Endothelial cell of umbilical vein (primary cell): ENCODE measurements at regions not wholly inside any gene's neighbourhood (a gene's known extent, or its start where the extent isn't known, plus 50 kb on each side); places are given as distances from the start of the nearest gene placed in this dataset.

Experiments used
- BruUV-seq: library from RNA; stranded (reverse); fragments of 400-500 nt; replicated peaks from 2 replicates; lab custom pipeline; 2021; lab: Mats Ljungman, UMichigan
- CTCF ChIA-PET: fragments of 300-600, 350-600 bp; sonication (Branson Sonifier 250); formaldehyde crosslinking; loops from one replicate; lab custom pipeline; 2021; ENCODE audit warnings: antibody characterized with exemption, inconsistent platforms; lab: Charles Lee
- POLR2A ChIA-PET: fragments of 300-600, 350-600 bp; sonication (Branson Sonifier 250); formaldehyde crosslinking; loops from one replicate; lab custom pipeline; 2021; ENCODE audit warnings: antibody characterized with exemption, inconsistent platforms; lab: Charles Lee
- DNase-seq: peaks from one replicate; pipeline ENCODE4 v3.0.0-alpha.2; 2011; ENCODE audit warnings: low read depth, low spot score
- FAIRE-seq: peaks from 2 replicates; lab custom pipeline; 2011; peaks lifted over from hg19 to GRCh38; lab: Jason Lieb, UNC
- H2AFZ ChIP-seq: 2 replicates; pipeline ENCODE4 v1.6.0; 2012; ENCODE audit warnings: low read depth, low read length, control low read depth, inconsistent platforms
- H3K27ac ChIP-seq: 2 replicates; pipeline ENCODE4 v1.5.1; 2011; ENCODE audit warnings: low read depth, mild to moderate bottlenecking, control low read depth, low read length, moderate library complexity; ENCODE audit not compliant: insufficient read depth
- H3K27me3 ChIP-seq, 2 experiments: 2 replicates each; pipeline versions ENCODE4 v1.6.0 to v1.6.1; 2011; ENCODE audit warnings: low read length in 2 of 2, mixed read lengths in 1 of 2; ENCODE audit not compliant: control insufficient read depth in 2 of 2, insufficient read depth in 2 of 2
- H3K36me3 ChIP-seq, 2 experiments: 2 replicates in 1 of 2; 3 replicates in 1 of 2; pipeline ENCODE4 v1.5.1; 2011; ENCODE audit warnings: low read length in 2 of 2, mild to moderate bottlenecking in 1 of 2, moderate library complexity in 1 of 2; ENCODE audit not compliant: control insufficient read depth in 2 of 2, insufficient read depth in 2 of 2; ENCODE audit errors: extremely low read depth in 1 of 2
- H3K4me1 ChIP-seq: 3 replicates; pipeline ENCODE4 v1.5.1; 2011; ENCODE audit warnings: mild to moderate bottlenecking, low read length; ENCODE audit not compliant: control insufficient read depth, insufficient read depth; ENCODE audit errors: extremely low read depth
- H3K4me2 ChIP-seq: 2 replicates; pipeline ENCODE4 v1.6.1; 2011; ENCODE audit warnings: low read length, control low read depth, mixed read lengths; ENCODE audit not compliant: insufficient read depth
- H3K4me3 ChIP-seq, 3 experiments: fragments of 200-600 bp in 1 of 3; sonication (generic), shearing (Covaris generic) in 1 of 3; replicated peaks in 1 of 3; 2 replicates each; pipeline ENCODE4 v1.5.1; 2011 to 2016; ENCODE audit warnings: control low read depth in 3 of 3, low read length in 3 of 3, mild to moderate bottlenecking in 2 of 3, inconsistent platforms in 1 of 3, low read depth in 1 of 3, moderate library complexity in 1 of 3; ENCODE audit not compliant: insufficient read depth in 1 of 3
- H3K79me2 ChIP-seq: 2 replicates; pipeline ENCODE4 v1.6.0; 2012; ENCODE audit warnings: low read length, inconsistent platforms; ENCODE audit not compliant: control insufficient read depth, insufficient read depth
- H3K9ac ChIP-seq: replicated peaks from 2 replicates; pipeline ENCODE3; 2011; ENCODE audit warnings: low read length, control low read depth; ENCODE audit not compliant: insufficient read depth; ENCODE audit errors: extremely low read depth
- H3K9me1 ChIP-seq: replicated peaks from 3 replicates; pipeline ENCODE4 v1.6.0; 2011; ENCODE audit warnings: mild to moderate bottlenecking, low read length; ENCODE audit not compliant: control insufficient read depth, insufficient read depth; ENCODE audit errors: extremely low read depth
- H3K9me3 ChIP-seq: replicated peaks from 2 replicates; pipeline ENCODE4 v1.5.1; 2012; ENCODE audit warnings: low read length, inconsistent platforms; ENCODE audit not compliant: control insufficient read depth, insufficient read depth
- H4K20me1 ChIP-seq: replicated peaks from 2 replicates; pipeline ENCODE3; 2011; ENCODE audit warnings: mild to moderate bottlenecking, low read length; ENCODE audit not compliant: control insufficient read depth, insufficient read depth; ENCODE audit errors: extremely low read depth
- CTCF ChIP-seq, 2 donors: IDR thresholded peaks; 1 replicate in 1 of 2; 2 replicates in 1 of 2; pipeline ENCODE4 v1.5.1; 2011; ENCODE audit warnings: low read length in 2 of 2, mild to moderate bottlenecking in 2 of 2, moderate library complexity in 2 of 2, control low read depth in 1 of 2, inconsistent platforms in 1 of 2, low read depth in 1 of 2; ENCODE audit not compliant: insufficient read depth in 1 of 2; ENCODE audit errors: extremely low read depth in 1 of 2
- EZH2 ChIP-seq: IDR thresholded peaks from 2 replicates; pipeline ENCODE4 v1.6.1; 2012; ENCODE audit warnings: borderline replicate concordance, low read depth, mild to moderate bottlenecking, moderate library complexity, low read length, inconsistent platforms; ENCODE audit not compliant: severe bottlenecking
- FOS ChIP-seq: IDR thresholded peaks from 2 replicates; pipeline ENCODE4 v1.6.1; 2011; ENCODE audit warnings: mild to moderate bottlenecking, low read length, moderate library complexity, borderline replicate concordance; ENCODE audit not compliant: insufficient read depth
- GATA2 ChIP-seq: IDR thresholded peaks from 2 replicates; pipeline ENCODE4 v1.7.0; 2011; ENCODE audit warnings: low read depth, mild to moderate bottlenecking, moderate library complexity, mixed read lengths, low read length; ENCODE audit not compliant: insufficient read length, insufficient read depth
- JUN ChIP-seq: IDR thresholded peaks from 2 replicates; pipeline ENCODE4 v1.6.1; 2011; ENCODE audit warnings: borderline replicate concordance, low read depth; ENCODE audit not compliant: insufficient read length, insufficient read depth
- MAX ChIP-seq: IDR thresholded peaks from 2 replicates; pipeline ENCODE4 v1.6.1; 2011; ENCODE audit not compliant: insufficient read depth, insufficient read length
- MYC ChIP-seq: IDR thresholded peaks from one replicate; pipeline ENCODE4 v1.6.1; 2011; ENCODE audit warnings: mild to moderate bottlenecking, low read depth, low read length
- POLR2A ChIP-seq: IDR thresholded peaks from 2 replicates; pipeline ENCODE4 v1.6.1; 2012; ENCODE audit warnings: low read depth, mild to moderate bottlenecking, control low read depth, low read length
- POLR2AphosphoS5 ChIP-seq: IDR thresholded peaks from 2 replicates; pipeline ENCODE4 v1.6.1; 2012; ENCODE audit warnings: low read depth, mild to moderate bottlenecking, control low read depth, low read length, moderate library complexity; ENCODE audit not compliant: insufficient read depth
- dilution Hi-C: fragments of 300-500 bp; cut with MboI; formaldehyde crosslinking; loops from one replicate; pipeline ENCODE4 v1.15.0; 2019; ENCODE audit warnings: low sequenced_read_pairs; ENCODE audit not compliant: extremely low pct_ligation_motif_present
- intact Hi-C: fragments of 100-400 bp; cut with micrococcal nuclease; formaldehyde crosslinking; loops from one replicate; pipeline ENCODE4 v1.10.0; 2022

- ChIA-PET CTCF (no interaction called here), POLR2A (no interaction called here)
- BruUV-seq = no TSS peak
- H3K9me1 ChIP-seq = no peaks in the 10 kb centered on the region
- H3K9ac ChIP-seq = no peak overlapping the region
- TF ChIP-seq GATA2 (no peak), MYC (no peak), CTCF (IDR thresholded peaks at IDR 0.05; ENCODE audit: extremely low read depth in 1 of 2, insufficient read depth in 1 of 2, low read depth in 1 of 2, low read length in 2 of 2) (no peak), FOS (no peak), EZH2 (no peak), JUN (no peak), POLR2AphosphoS5 (no peak), POLR2A (no peak), MAX (no peak)
- no peaks in the 10 kb centered on the region for H3K4me1 ChIP-seq
- H3K4me2 ChIP-seq = no peak overlapping the region
- no peak overlapping the region for H3K27ac ChIP-seq
- no peaks in the 10 kb centered on the region for H4K20me1 ChIP-seq
- no peaks in the 10 kb centered on the region for H3K9me3 ChIP-seq
- no peaks in the 10 kb centered on the region for H3K27me3 ChIP-seq
- DNase-seq (no peak), FAIRE-seq (no peak)
- no peaks in the 10 kb centered on the region for H3K36me3 ChIP-seq
- H3K79me2 ChIP-seq = no peaks in the 10 kb centered on the region
- dilution Hi-C loops (no loop called here), intact Hi-C loops (no loop called here)
- H3K4me3 ChIP-seq = no peak overlapping the region
- no peak overlapping the region for H2AFZ ChIP-seq
Observed at GRCh38 chr4:116395408-116395807, 690.0 kb downstream of the TRAM1L1 start.
